MCF 10A (cell line): ENCODE measurements at regions not wholly inside any gene's neighbourhood (a gene's known extent, or its start where the extent isn't known, plus 50 kb on each side); places are given as distances from the start of the nearest gene placed in this dataset.

ENCODE experiments used
- BruUV-seq: library from RNA; stranded (reverse); fragments of 400-500 nt; replicated peaks from 2 replicates; lab custom pipeline; 2021; lab: Mats Ljungman, UMichigan
- CTCF ChIA-PET: fragments of 300-600 bp; sonication (Branson Sonifier 250); formaldehyde crosslinking; extraction: SDS; loops from one replicate; lab custom pipeline; 2021; ENCODE audit warnings: antibody characterized with exemption, inconsistent platforms; lab: Yijun Ruan, JAX
- POLR2A ChIA-PET: fragments of 300-600, 350-650 bp; sonication (Branson Sonifier 250); formaldehyde crosslinking; extraction: SDS; loops from one replicate; lab custom pipeline; 2020; ENCODE audit warnings: antibody characterized with exemption, inconsistent platforms; lab: Yijun Ruan, JAX
- DNase-seq: peaks from one replicate; pipeline ENCODE4 v3.0.0-alpha.2; 2018; ENCODE audit not compliant: unreplicated experiment
- H3K27ac Mint-ChIP-seq: one replicate; pipeline ENCODE4 v1.8.0; 2022; ENCODE audit warnings: mild to moderate bottlenecking, low read depth, mixed read lengths; ENCODE audit not compliant: unreplicated experiment
- H3K27me3 Mint-ChIP-seq: one replicate; pipeline ENCODE4 v1.8.0; 2022; ENCODE audit warnings: mixed read lengths; ENCODE audit not compliant: insufficient read depth, unreplicated experiment
- H3K36me3 Mint-ChIP-seq: one replicate; pipeline ENCODE4 v1.8.0; 2022; ENCODE audit warnings: mild to moderate bottlenecking, moderate library complexity, mixed read lengths; ENCODE audit not compliant: insufficient read depth, unreplicated experiment
- H3K4me1 Mint-ChIP-seq: one replicate; pipeline ENCODE4 v1.8.0; 2022; ENCODE audit warnings: mixed read lengths; ENCODE audit not compliant: insufficient read depth, unreplicated experiment
- H3K4me3 Mint-ChIP-seq: one replicate; pipeline ENCODE4 v1.8.0; 2022; ENCODE audit warnings: mild to moderate bottlenecking, moderate library complexity, mixed read lengths; ENCODE audit not compliant: unreplicated experiment
- H3K9me3 Mint-ChIP-seq: one replicate; pipeline ENCODE4 v1.8.0; 2022; ENCODE audit warnings: mixed read lengths; ENCODE audit not compliant: unreplicated experiment
- intact Hi-C: fragments of 100-400 bp; cut with micrococcal nuclease; formaldehyde crosslinking; loops from 2 replicates; pipeline ENCODE4 v1.14.1; 2022
- TF ChIP-seq, protein P1 (sequence below): fragments of 200-600 bp; IDR thresholded peaks from one replicate; pipeline ENCODE4 v1.8.0; 2022; ENCODE audit warnings: antibody characterized with exemption, mild to moderate bottlenecking; ENCODE audit not compliant: unreplicated experiment

DNA sequence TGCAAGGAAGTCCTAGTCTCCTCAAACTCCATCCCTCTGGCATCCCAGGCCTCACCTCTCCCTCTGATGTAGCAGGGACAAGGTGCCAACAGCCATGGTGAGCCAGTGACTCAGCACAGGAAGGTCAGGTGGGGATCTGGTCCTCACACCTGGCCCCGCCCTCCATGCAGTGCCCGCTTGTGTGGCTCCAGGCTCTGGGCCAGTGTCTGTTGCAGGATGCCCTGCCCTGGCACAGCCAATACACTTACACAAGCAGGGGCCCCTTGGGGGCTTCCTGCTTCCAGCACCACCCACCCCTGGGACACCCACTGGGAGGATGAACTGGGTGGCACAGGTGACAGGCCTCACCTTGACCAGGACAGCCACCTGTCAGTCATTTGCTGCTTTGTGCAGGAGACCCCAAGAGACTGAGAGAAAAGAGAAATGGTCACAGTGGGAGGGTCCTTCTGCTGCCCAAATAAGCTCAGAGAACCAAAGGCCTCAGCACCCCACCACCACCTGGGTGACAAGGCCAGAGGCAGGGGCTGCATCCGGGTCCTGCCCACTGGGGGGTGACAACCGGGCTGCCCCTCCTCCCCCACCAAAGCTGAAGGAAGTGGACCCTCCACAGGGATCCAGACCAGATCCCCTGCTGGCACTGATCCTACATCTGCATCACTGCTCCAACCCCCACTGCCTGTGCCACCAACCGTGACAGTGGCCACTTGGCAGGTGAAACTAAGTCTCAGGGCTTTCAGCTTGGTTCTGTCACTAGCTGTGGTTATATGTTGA is 658.8 kb upstream of the DEFB115 start:
- H3K4me1 Mint-ChIP-seq = no peaks in the 10 kb centered on the region
- no peak overlapping the region for H3K4me3 Mint-ChIP-seq
- no peak for DNase-seq
- CTCF ChIA-PET = interaction anchor here (0.7 kb wide), 1 partner anchor 964 kb away, joined by 3 read pairs; no protein-coding TSS in a partner anchor
- H3K36me3 Mint-ChIP-seq = peaks cover 4% of the 10 kb centered on the region
- BruUV-seq = no TSS peak
- H3K27ac Mint-ChIP-seq = no peak overlapping the region
- H3K27me3 Mint-ChIP-seq = no peaks in the 10 kb centered on the region
- TF ChIP-seq, protein P1, sequence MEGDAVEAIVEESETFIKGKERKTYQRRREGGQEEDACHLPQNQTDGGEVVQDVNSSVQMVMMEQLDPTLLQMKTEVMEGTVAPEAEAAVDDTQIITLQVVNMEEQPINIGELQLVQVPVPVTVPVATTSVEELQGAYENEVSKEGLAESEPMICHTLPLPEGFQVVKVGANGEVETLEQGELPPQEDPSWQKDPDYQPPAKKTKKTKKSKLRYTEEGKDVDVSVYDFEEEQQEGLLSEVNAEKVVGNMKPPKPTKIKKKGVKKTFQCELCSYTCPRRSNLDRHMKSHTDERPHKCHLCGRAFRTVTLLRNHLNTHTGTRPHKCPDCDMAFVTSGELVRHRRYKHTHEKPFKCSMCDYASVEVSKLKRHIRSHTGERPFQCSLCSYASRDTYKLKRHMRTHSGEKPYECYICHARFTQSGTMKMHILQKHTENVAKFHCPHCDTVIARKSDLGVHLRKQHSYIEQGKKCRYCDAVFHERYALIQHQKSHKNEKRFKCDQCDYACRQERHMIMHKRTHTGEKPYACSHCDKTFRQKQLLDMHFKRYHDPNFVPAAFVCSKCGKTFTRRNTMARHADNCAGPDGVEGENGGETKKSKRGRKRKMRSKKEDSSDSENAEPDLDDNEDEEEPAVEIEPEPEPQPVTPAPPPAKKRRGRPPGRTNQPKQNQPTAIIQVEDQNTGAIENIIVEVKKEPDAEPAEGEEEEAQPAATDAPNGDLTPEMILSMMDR = no peak
- POLR2A ChIA-PET = interaction anchor here (0.5 kb wide), 1 partner anchor 68 kb away, joined by 3 read pairs; no protein-coding TSS in a partner anchor
- peaks cover 8% of the 10 kb centered on the region for H3K9me3 Mint-ChIP-seq
- intact Hi-C loops = no loop called here

DNA sequence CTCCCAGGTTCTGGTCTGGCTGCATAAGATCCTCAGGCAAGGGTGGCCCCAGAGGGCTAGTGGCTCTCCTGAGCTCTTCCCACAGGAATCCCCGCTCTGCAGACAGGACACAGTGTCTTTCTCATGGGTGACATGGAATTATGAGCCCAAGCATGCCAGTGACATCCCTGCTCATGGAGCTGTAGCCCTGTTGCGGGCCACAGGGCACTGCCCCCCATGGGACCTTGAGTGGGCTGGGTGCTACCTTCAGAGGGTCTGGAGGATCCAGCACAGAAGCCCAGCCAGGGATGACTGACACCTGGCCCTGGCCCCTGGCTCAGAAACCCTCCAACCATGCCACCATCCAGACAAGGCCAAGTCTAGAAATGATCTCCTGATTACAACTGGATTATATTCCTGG is 657.5 kb upstream of the DEFB115 start:
- no peak for DNase-seq
- ChIA-PET CTCF (no interaction called here), POLR2A (no interaction called here)
- Mint-ChIP-seq H3K4me1 (no peaks in the 10 kb centered on the region), H3K36me3 (peaks cover 4% of the 10 kb centered on the region), H3K4me3 (no peak overlapping the region), H3K27me3 (no peaks in the 10 kb centered on the region), H3K27ac (no peak overlapping the region), H3K9me3 (peaks cover 8% of the 10 kb centered on the region)
- intact Hi-C loops = no loop called here
- no TSS peak for BruUV-seq
- TF ChIP-seq, protein P1 = no peak

DNA sequence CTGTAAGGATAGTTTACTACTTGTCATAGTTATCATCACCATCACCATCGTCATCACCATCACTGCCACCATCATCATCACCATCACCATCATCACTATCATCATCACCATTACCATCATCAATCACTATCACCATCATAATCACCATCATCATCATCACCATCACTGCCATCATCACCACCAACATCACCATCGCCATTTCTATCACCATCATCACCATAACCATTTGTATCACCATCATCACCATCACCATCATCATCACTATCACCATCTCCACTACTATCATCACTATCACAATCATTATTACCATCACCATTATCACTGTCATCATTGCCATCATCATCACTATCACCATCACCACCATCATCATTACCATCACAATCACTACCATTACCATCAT is 655.5 kb upstream of the DEFB115 start:
- Mint-ChIP-seq H3K27ac (no peak overlapping the region), H3K4me3 (no peak overlapping the region), H3K36me3 (peaks cover 4% of the 10 kb centered on the region), H3K27me3 (no peaks in the 10 kb centered on the region), H3K4me1 (no peaks in the 10 kb centered on the region), H3K9me3 (peaks cover 8% of the 10 kb centered on the region)
- DNase-seq = no peak
- BruUV-seq = no TSS peak
- ChIA-PET CTCF (no interaction called here), POLR2A (no interaction called here)
- intact Hi-C loops = no loop called here
- TF ChIP-seq, protein P1 = no peak

DNA sequence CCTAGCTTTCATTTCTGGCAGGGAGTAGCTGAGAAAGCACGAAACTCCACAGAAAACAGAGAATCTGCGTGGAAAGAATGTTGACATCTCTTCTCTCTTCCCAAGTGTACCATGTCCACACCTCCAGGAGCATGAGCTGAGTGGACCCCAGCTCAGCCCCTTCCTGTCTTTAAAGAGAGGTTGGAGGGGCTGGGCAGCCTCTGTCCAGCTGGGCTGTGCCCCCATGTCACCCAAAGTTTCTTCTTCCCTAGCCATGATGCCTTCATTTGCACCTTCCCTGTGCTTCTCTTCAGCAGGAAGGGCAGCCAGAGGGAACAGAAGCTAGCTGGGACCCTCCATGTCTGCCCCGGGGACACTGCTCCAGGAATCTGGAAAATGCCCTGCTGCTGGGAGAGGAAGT is 655.0 kb upstream of the DEFB115 start:
- Mint-ChIP-seq H3K27ac (no peak overlapping the region), H3K9me3 (peaks cover 11% of the 10 kb centered on the region), H3K4me3 (no peak overlapping the region), H3K4me1 (no peaks in the 10 kb centered on the region), H3K36me3 (peaks cover 4% of the 10 kb centered on the region), H3K27me3 (no peaks in the 10 kb centered on the region)
- intact Hi-C loops = no loop called here
- no peak for DNase-seq
- ChIA-PET POLR2A (no interaction called here), CTCF (no interaction called here)
- TF ChIP-seq, protein P1 = no peak
- BruUV-seq = no TSS peak
